ENCODE measurements at regions not wholly inside any gene's neighbourhood (a gene's known extent, or its start where the extent isn't known, plus 50 kb on each side); places are given as distances from the start of the nearest gene placed in this dataset.

GRCh38 chr4:128385683-128386304 is 98.2 kb upstream of the PGRMC2 start:
- TF ChIP-seq CTCF (IDR thresholded peaks at IDR 0.05) (no peak), POLR2A (IDR thresholded peaks at IDR 0.05) (no peak), EP300 (IDR thresholded peaks at IDR 0.05) (no peak), POLR2AphosphoS5 (IDR thresholded peaks at IDR 0.05) (no peak)

Measured in upper lobe of left lung (tissue), 4 donors.